ENCODE measurements at regions not wholly inside any gene's neighbourhood (a gene's known extent, or its start where the extent isn't known, plus 50 kb on each side); places are given as distances from the start of the nearest gene placed in this dataset.
"Not testable (repeated sequence)": the region's sequence is repeated elsewhere in the genome, so short reads cannot be mapped to it uniquely, and the experiment has no call there.

DNA sequence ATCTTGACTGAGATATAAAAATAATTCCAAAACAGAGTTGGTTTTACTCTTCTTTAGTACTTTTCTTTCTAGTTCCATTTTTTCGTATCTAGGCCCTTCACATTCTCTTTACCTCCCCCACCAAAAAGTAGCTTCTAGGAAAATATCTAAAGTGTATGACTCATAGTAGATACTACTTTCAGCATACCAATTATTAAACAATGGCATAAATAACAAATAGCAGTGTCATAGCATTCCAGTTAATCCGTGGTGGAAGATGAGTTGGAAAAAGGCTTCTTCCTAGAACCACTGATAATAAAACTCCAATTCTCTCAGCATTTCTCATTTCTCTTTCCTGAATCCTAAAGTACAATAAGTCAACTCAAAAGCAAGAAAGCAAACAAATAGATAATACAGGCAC lies 859.0 kb upstream of the B3GALT2 start:
- H3K4me1 ChIP-seq (ENCODE audit: insufficient read depth, low read length): no peaks in the 10 kb centered on the region
- no peaks in the 10 kb centered on the region for H3K27me3 ChIP-seq (ENCODE audit: insufficient read depth, low read length)
- H3K4me3 ChIP-seq (ENCODE audit: low read length): no peak overlapping the region
- no peaks in the 10 kb centered on the region for H3K9me3 ChIP-seq (ENCODE audit: low read depth, low read length)

- Histone ChIP-seq H3K4me3 (ENCODE audit: low read length) (no peak overlapping the region), H3K9me3 (ENCODE audit: low read depth, low read length) (no peaks in the 10 kb centered on the region), H3K27me3 (ENCODE audit: insufficient read depth, low read length) (no peaks in the 10 kb centered on the region), H3K4me1 (ENCODE audit: insufficient read depth, low read length) (no peaks in the 10 kb centered on the region)
These were observed 858.5 kb upstream of the B3GALT2 start for GRCh38 chr1:194044892-194045291.

GRCh38 chr1:194043984-194044755 lies 857.8 kb upstream of the B3GALT2 start:
- H3K4me3 ChIP-seq (ENCODE audit: low read length): no peak overlapping the region
- H3K27me3 ChIP-seq (ENCODE audit: insufficient read depth, low read length): no peaks in the 10 kb centered on the region
- no peaks in the 10 kb centered on the region for H3K9me3 ChIP-seq (ENCODE audit: low read depth, low read length)
- no peaks in the 10 kb centered on the region for H3K4me1 ChIP-seq (ENCODE audit: insufficient read depth, low read length)

GRCh38 chr1:194042736-194043135 lies 856.3 kb upstream of the B3GALT2 start:
- H3K27me3 ChIP-seq (ENCODE audit: insufficient read depth, low read length): no peaks in the 10 kb centered on the region
- no peaks in the 10 kb centered on the region for H3K4me1 ChIP-seq (ENCODE audit: insufficient read depth, low read length)
- H3K9me3 ChIP-seq (ENCODE audit: low read depth, low read length): no peaks in the 10 kb centered on the region
- H3K4me3 ChIP-seq (ENCODE audit: low read length): no peak overlapping the region

DNA sequence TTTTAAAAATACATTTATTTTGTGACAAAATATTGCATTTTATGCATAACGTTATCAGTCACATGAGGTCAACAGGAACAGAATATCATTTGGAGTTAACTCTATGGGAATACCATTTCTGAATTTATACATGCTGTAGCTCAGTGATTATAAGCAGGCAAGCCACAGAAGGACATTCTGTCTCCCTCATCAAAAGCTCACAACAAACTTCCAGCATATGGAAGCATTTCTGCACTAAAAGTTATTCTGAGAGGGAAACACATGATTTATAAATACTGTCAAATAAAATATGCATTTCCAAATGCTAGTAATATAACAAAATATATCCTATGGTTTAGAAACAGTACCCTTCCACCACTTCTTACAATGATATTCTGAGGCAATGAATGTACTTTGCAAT lies 854.1 kb upstream of the B3GALT2 start:
- Histone ChIP-seq H3K4me1 (ENCODE audit: insufficient read depth, low read length) (no peaks in the 10 kb centered on the region), H3K27me3 (ENCODE audit: insufficient read depth, low read length) (no peaks in the 10 kb centered on the region), H3K9me3 (ENCODE audit: low read depth, low read length) (no peaks in the 10 kb centered on the region), H3K4me3 (ENCODE audit: low read length) (no peak overlapping the region)

GRCh38 chr1:194039578-194039977 lies 853.2 kb upstream of the B3GALT2 start:
- Histone ChIP-seq H3K9me3 (ENCODE audit: low read depth, low read length) (no peaks in the 10 kb centered on the region), H3K4me3 (ENCODE audit: low read length) (no peak overlapping the region), H3K27me3 (ENCODE audit: insufficient read depth, low read length) (no peaks in the 10 kb centered on the region), H3K4me1 (ENCODE audit: insufficient read depth, low read length) (no peaks in the 10 kb centered on the region)

GRCh38 chr1:194033646-194034045 lies 847.2 kb upstream of the B3GALT2 start:
- Histone ChIP-seq H3K4me1 (ENCODE audit: insufficient read depth, low read length) (no peaks in the 10 kb centered on the region), H3K9me3 (ENCODE audit: low read depth, low read length) (no peaks in the 10 kb centered on the region), H3K4me3 (ENCODE audit: low read length) (no peak overlapping the region), H3K27me3 (ENCODE audit: insufficient read depth, low read length) (no peaks in the 10 kb centered on the region)

- no peaks in the 10 kb centered on the region for H3K9me3 ChIP-seq (ENCODE audit: low read depth, low read length)
- no peaks in the 10 kb centered on the region for H3K4me1 ChIP-seq (ENCODE audit: insufficient read depth, low read length)
- no peaks in the 10 kb centered on the region for H3K27me3 ChIP-seq (ENCODE audit: insufficient read depth, low read length)
- H3K4me3 ChIP-seq (ENCODE audit: low read length): no peak overlapping the region
These were observed 841.6 kb upstream of the B3GALT2 start for GRCh38 chr1:194028002-194028401.

DNA sequence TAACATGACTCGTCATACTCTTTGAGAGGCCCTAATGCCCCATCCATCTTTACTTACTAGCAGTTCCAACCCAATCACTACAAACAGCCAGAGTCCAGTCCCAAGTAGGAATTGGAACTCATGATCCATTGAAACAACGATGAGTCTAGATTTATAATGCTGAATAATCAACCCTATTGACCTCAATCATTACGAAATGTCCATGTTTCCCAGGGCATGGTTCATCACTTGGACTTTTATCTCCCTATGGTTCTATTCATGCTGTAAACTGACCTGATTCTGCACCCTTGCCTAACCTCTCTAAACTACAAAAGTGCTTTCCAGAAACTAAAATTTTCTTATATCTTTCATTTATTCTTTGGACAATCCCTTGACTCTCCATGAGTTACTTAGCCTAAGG lies 840.0 kb upstream of the B3GALT2 start:
- H3K4me3 ChIP-seq (ENCODE audit: low read length): no peak overlapping the region
- no peaks in the 10 kb centered on the region for H3K9me3 ChIP-seq (ENCODE audit: low read depth, low read length)
- no peaks in the 10 kb centered on the region for H3K27me3 ChIP-seq (ENCODE audit: insufficient read depth, low read length)
- H3K4me1 ChIP-seq (ENCODE audit: insufficient read depth, low read length): no peaks in the 10 kb centered on the region

DNA sequence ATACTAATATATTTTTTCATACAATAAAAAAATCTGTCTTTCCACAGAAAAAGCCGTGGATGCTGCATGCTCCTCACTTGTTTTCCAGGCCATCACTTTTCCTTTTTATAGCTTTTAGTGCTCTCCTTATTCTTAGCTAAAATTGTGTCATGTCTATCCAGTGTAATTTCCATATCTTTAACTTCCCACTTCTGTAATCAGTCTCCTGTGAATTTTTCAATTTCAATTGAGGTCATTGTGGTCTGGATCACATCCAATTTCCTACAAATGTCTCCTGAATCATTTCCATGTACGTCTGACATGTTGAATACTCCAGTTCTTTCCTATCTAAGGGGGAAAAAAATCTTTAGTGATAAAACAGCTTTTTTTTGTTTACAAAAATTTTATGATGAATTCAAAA lies 838.2 kb upstream of the B3GALT2 start:
- Histone ChIP-seq H3K9me3 (ENCODE audit: low read depth, low read length) (no peaks in the 10 kb centered on the region), H3K4me1 (ENCODE audit: insufficient read depth, low read length) (no peaks in the 10 kb centered on the region), H3K4me3 (ENCODE audit: low read length) (no peak overlapping the region), H3K27me3 (ENCODE audit: insufficient read depth, low read length) (no peaks in the 10 kb centered on the region)

- no peaks in the 10 kb centered on the region for H3K4me1 ChIP-seq (ENCODE audit: insufficient read depth, low read length)
- H3K27me3 ChIP-seq (ENCODE audit: insufficient read depth, low read length): no peaks in the 10 kb centered on the region
- H3K4me3 ChIP-seq (ENCODE audit: low read length): no peak overlapping the region
- no peaks in the 10 kb centered on the region for H3K9me3 ChIP-seq (ENCODE audit: low read depth, low read length)
These were observed 827.6 kb upstream of the B3GALT2 start for GRCh38 chr1:194014014-194014413.

GRCh38 chr1:194013561-194013960 lies 827.1 kb upstream of the B3GALT2 start:
- no peaks in the 10 kb centered on the region for H3K27me3 ChIP-seq (ENCODE audit: insufficient read depth, low read length)
- H3K4me3 ChIP-seq (ENCODE audit: low read length): no peak overlapping the region
- no peaks in the 10 kb centered on the region for H3K4me1 ChIP-seq (ENCODE audit: insufficient read depth, low read length)

GRCh38 chr1:194004146-194004545 lies 817.7 kb upstream of the B3GALT2 start:
- no peak overlapping the region for H3K4me3 ChIP-seq (ENCODE audit: low read length)
- H3K4me1 ChIP-seq (ENCODE audit: insufficient read depth, low read length): no peaks in the 10 kb centered on the region
- H3K27me3 ChIP-seq (ENCODE audit: insufficient read depth, low read length): no peaks in the 10 kb centered on the region
- H3K9me3 ChIP-seq (ENCODE audit: low read depth, low read length): no peaks in the 10 kb centered on the region

More at GRCh38 chr1:194013561-194013960, 827.1 kb upstream of the B3GALT2 start:
- no peaks in the 10 kb centered on the region for H3K9me3 ChIP-seq (ENCODE audit: low read depth, low read length)

- not testable (repeated sequence) for H3K4me1 ChIP-seq (ENCODE audit: insufficient read depth, low read length); H3K9me3 ChIP-seq (ENCODE audit: low read depth, low read length); H3K27me3 ChIP-seq (ENCODE audit: insufficient read depth, low read length); H3K4me3 ChIP-seq (ENCODE audit: low read length)
These were observed 815.4 kb upstream of the B3GALT2 start for GRCh38 chr1:194001726-194002350.

DNA sequence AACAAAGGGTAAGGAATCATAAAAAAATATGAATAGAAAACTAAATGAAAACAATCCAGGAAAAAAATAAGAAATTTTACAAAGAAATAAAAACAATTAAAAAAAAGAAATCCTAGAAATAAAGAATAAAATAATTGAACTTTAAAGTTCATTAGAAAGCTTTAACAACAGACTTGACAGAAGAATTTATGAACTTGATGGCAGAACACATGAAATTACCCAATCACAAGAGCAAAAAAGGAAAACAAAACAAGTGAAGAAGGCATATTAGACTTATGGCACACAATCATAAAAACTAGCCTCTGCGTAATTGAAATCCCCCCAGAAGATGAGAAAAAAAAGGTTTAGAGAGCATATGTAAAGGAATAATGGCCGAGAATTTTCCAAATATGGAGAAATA lies 802.5 kb upstream of the B3GALT2 start:
- peaks cover 39% of the 10 kb centered on the region for H3K9me3 ChIP-seq (ENCODE audit: low read depth, low read length)
- H3K27me3 ChIP-seq (ENCODE audit: insufficient read depth, low read length): no peaks in the 10 kb centered on the region
- no peaks in the 10 kb centered on the region for H3K4me1 ChIP-seq (ENCODE audit: insufficient read depth, low read length)
- H3K4me3 ChIP-seq (ENCODE audit: low read length): no peak overlapping the region

- H3K9me3 ChIP-seq (ENCODE audit: low read depth, low read length): peaks cover 5% of the 10 kb centered on the region
- H3K4me1 ChIP-seq (ENCODE audit: insufficient read depth, low read length): no peaks in the 10 kb centered on the region
- no peak overlapping the region for H3K4me3 ChIP-seq (ENCODE audit: low read length)
- no peaks in the 10 kb centered on the region for H3K27me3 ChIP-seq (ENCODE audit: insufficient read depth, low read length)
These were observed 792.8 kb upstream of the B3GALT2 start for GRCh38 chr1:193979219-193979618.

Measured in mononuclear cell (primary cell).